GM21367 (cell line): ENCODE measurements at regions not wholly inside any gene's neighbourhood (a gene's known extent, or its start where the extent isn't known, plus 50 kb on each side); places are given as distances from the start of the nearest gene placed in this dataset.
"Not testable (repeated sequence)": the region's sequence is repeated elsewhere in the genome, so short reads cannot be mapped to it uniquely, and the experiment has no call there.

Source experiments
- ATAC-seq: cut with Tn5 transposase; IDR thresholded peaks from one replicate; pipeline ENCODE4 v1.9.1; 2021; ENCODE audit not compliant: unreplicated experiment

DNA sequence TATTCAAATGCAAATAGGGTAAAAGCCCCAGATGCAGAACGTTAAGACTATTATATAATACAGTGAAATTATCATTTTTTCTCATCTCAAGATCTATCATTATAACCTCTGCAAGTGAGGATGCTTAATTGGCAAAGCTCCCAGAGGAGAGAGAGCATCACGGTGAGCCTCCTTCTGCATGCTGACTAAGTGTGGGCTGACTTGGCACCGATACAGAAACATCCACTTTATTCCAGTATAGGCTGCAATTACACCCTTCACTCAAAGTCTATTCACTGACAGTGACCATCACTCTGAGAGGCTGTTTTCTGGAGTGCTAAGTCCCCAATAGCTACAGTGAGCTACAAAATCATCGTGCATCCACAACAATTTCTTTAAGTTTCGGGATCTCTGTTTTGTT lies 171.1 kb upstream of the NBPF9 start:
- not testable (repeated sequence) for ATAC-seq

DNA sequence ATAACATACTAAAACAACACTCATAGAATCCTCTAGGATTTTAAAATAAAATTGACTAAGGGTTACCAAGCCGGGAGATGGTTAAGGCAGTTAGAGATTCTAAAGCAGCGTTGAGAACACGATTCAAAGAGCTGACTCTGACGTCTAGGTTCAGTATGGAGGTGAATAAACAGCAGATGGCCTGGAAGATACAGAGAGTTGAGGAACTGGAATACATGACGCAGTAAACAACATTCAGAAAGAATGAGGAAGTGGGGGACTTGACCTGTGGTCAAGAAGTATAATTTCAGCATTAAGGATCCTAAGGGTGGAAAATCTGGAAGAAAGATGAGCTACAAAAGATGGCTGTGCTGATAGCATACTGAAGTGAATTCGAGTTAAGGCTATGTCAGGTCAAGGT lies 172.5 kb upstream of the NBPF9 start:
- not testable (repeated sequence) for ATAC-seq

DNA sequence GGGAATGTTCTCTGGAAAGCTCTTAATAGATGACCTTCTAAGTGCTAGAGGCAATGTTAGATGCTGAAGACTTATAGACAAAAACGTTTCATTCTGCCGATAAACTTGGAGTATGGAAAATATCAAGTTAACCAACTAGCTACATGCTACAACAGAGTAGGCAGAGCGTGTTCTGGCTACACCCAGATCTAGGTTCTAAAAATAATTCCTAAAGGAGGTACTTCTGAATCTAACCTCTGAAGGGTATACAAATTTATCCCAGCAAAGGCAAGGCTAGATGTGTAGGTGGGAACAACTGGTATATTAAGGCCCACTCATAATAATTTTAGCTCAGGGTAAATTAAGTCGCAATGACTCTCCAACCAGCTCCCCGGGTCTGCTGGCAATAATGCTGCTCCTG lies 173.1 kb upstream of the NBPF9 start:
- not testable (repeated sequence) for ATAC-seq

DNA sequence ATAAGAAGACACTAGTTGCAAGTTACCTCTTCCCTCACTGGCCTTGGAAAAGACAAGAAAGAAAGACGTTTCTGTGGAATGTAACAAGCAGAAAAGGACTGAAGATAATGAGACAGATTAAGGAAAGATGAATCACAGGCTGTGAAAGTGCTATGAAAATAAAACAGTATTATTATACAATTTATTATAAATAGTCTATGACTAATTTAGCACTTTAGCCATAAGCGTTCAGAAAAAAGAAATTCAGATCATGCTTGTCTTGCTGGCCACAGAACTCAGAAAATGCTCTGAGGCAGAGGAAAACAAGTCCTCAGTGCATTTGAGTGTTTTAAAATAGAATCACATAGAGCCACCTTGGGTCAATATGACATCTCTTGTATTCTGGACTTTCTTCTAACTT lies 174.8 kb upstream of the NBPF9 start:
- ATAC-seq = not testable (repeated sequence)

DNA sequence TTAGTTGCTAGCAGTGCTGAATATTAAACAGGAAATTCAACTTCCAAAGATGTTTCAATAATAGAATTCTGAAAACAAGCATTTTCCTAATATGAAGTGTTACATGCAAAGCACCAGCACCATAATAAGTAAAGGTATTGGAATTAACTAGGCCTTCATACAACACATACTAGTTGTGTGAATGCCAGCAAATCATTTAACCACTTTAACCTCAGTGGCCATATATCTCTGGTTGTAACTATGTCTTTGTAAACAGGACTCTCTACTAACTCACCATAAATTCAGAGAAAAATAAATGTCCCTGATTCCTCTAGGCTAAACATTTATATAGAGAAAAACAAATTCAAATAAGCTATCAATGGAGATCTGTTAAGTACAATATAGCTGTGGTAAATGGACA lies 175.7 kb upstream of the NBPF9 start:
- ATAC-seq = not testable (repeated sequence)

DNA sequence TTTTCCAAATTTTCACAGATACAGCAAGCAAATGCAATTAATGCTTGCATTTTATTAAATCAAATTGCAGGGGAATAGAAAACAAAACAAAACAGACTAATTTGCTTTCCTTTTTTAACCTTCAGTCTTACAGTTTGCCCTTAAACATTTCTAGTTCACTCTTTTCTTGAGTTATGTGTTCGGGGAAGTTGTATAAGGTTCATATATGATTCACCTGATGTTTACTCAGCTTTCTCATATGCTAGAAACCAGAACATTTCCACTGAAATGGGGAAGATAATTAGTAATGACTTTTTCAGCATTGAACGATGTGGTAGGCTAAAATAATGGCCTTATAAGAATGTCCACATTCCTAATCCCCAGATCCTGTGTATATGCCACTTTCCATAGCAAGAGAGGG lies 176.2 kb upstream of the NBPF9 start:
- ATAC-seq = not testable (repeated sequence)

DNA sequence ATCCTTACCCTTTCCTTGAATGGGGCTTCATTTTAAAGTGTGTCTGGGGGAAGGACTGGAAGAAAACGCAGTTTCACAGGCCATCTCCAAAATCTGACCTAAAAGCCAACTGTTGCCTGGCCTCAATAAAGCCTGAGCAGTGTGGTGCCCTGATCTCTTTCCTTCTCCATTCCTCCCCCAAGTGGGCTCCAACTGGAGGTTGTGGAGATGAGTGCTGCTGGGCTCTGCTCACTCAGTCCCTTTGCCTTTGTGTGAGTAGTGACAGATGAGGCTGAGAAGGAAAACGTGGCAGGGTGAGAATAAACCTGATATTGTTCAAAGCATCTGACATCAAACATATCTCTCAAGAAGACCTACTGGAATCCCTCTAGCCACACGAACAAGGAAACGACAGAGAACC lies 181.4 kb upstream of the NBPF9 start:
- not testable (repeated sequence) for ATAC-seq

DNA sequence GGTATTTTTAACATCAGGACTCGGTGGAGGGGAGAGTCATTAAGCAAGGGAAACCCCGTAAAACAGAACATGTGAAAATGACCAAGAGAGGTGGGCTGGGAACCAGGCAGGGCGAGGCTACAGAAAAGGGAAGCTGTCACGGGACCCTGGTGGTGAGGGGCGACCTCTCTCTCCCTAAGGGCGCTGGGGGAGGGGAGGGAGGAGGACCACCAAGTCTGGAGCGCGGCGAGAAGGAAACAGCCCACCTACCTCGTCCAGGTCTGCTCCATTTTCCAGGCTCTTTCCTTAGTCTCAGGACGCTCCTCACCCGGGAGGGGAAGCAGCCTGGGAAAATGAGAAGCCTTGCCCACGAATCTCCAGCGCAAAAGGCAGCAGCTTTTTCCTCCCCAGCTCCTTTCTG lies 181.9 kb upstream of the NBPF9 start:
- not testable (repeated sequence) for ATAC-seq

DNA sequence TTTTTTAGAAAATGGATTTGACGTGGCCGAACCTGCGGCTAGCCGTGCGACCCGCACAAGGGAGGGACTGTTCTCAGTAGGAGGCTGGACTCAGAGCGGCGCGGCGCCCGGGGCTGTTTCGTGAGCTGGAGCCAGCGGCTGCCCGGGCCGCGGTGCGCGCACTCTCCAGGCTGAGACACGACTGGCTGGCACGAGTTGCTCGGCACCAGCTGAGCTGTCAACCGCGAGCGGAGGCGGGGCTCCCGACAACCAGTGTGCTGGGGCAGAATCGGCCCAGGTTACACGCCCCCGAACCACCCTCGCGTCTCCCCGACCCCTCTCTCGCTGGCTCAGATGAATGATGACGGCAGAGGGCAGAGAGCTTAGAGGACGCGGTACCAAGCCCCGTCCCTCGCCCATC lies 182.3 kb upstream of the NBPF9 start:
- ATAC-seq = not testable (repeated sequence)

DNA sequence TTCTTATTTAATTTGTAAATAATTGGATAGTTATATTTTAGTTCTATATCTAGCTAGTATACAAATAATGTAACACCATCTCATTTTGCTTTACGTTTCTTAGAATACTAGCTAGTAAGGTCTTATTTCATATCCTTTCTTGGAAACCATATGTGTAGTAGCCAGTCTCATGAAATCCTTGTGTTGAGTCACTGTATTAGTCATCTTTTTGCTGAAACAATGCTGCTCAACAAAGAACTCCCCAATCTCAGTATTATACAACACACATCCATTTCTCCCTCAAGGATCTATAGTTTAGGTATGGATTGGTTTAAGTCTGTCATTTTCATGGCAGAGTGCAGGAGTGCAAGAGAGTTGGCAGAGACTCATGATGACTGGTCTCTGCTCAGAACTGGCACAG lies 185.2 kb upstream of the NBPF9 start:
- ATAC-seq = not testable (repeated sequence)

DNA sequence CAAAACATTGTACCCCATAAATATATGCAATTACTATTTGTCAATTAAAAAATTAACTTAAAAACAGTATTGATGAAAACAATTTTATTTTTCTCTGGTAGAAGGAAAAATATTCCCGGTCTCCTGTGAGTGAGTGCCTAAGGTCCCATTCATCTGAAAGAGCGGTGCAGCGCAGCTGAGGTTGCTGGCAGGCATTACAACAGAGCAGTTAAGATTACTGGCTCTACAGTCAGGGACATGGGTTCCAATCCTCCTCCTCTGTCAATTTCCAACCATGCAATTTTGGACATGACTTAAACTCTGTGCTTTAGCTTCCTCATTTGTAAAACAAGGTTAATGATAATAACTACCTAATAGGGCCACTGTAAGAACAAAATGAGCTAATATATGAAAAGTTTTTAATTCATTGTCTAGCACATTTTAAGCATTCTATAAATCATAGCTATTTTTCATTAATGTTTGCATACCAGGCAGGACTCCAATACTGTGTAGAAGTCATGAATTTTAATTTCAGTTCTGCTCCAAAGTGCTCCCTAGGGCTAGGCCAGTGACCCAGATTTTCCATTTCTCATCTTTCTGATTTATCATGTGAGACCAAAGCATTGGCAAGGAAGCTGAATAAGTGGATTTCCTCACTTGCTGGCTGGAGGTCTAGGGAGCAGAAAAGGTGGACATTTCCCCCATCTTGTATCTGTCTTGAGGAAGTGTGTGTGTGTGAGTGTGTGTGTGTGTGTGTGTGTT lies 174.2 kb upstream of the NBPF19 start:
- ATAC-seq = not testable (repeated sequence)

DNA sequence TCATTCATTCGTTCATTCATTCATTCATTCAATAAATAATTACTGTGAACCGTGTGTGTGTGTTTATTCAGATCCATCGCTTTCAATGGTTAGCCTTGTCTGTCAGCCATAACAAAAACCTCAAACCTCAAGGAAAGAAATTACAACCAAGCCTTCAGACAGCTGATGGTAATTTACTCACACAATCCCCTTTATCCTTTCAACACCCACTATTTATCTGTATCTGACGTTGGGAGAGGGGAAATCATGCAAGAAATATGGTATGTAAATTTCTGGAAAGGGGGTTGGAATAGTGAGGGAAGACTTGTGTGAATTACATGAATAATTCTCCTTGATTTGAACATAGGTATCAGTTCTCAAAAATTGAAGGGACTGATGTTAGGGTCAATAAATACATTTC lies 173.6 kb upstream of the NBPF19 start:
- not testable (repeated sequence) for ATAC-seq

DNA sequence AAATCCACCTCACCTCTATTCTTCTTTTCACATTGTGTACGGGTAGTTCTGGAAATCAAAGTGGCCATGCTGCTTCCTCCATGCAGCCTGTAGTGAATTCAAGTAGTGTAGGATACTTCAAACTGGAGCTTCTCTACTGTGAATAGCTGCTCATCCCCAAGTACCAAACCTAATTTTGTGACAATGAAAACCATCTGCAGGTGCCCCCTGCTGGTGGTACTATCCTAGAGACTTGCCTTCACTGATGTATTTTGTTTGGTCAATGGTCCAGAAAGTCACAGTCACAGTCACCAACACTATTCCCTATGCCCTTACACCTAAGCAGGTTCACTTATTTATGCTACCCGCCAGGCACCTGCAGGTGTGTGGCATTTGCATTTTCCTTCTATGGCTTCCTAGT lies 170.0 kb upstream of the NBPF19 start:
- ATAC-seq = not testable (repeated sequence)

DNA sequence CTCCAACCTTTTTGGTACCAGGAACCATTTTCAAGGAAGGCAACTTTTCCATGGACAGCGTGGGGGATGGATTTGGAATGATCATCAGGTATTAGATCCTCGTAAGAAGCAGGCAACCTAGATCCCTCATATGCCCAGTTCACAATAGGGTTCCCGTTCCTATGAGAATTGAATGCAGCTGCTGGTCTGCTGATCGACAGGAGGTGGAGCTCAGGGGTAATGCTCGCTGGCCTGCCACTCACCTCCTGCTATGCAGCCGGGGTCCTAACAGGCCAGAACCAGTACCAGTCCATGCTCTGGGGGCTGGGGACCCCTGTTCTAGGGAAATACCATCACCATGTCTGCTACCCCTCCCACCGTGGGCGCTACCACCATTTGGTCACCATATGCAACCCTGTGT lies 167.2 kb upstream of the NBPF19 start:
- ATAC-seq = not testable (repeated sequence)

DNA sequence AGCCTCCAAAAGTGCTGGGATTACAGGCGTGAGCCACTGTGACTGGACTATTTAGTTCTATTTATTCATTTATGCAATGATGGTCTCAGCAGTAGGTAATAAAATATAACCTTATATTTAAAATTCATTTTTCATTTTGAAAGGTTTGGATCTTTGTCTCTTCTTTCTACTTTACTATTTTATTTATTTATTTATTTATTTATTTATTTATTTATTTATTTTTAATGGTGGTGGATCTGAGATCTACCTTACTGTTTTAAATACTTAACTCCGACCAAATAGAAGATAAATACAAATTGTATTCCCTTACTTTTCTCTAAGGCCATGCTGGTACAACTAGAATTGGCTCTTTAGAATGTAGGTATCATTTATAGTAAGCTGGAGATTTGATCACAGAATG lies 159.9 kb upstream of the NBPF19 start:
- ATAC-seq = not testable (repeated sequence)

DNA sequence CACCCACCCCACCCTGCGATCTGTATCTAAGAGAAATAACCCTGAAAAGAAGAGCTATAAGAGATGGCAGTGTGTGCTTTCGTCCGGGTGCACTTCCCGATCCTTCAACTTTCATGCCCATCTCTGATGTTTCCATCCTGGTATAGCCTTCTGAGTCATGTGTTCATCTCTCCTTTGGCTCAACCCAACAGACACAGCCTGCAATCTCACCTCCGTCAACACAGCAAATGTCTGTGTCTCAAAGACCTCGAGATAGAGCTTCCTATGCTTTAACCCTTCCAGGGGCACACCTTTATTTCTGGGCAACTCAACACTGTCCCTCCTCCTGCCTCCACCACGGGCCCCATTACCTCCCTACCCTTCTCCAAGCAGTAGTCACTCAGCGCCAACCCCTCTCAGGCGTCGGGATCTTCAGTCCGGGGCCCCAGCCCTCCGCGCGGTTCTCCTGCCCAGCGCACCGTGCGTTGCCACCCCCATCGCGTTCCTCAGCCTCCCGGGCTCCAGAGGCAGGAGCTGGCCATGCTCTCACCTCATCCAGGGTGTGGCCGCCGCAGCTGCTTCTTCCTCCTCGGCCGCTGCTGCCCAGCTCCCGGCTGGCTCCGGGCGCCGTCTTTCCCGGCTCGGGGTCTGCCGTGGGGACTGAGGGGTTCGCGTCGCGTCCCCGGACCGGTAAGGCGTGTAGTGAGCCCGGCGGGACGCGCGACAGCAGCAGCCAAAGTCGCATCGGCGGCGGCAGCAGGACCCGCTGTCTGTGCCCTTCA lies 153.7 kb upstream of the NBPF19 start:
- ATAC-seq = not testable (repeated sequence)

DNA sequence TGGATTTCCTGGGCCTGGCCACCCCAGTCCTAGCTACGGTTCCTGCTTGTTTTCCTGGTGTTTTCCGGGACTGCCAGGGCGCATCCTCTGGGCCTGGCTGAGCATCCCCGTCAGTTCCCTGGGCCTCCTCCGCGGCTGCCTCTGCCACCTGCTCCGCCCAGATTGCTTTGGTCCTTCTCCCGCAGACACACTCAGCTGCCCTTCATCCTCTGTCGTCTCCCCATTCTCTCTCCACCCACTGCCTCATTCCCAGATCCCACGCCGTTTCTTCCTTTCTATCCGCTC lies 153.2 kb upstream of the NBPF19 start:
- not testable (repeated sequence) for ATAC-seq

DNA sequence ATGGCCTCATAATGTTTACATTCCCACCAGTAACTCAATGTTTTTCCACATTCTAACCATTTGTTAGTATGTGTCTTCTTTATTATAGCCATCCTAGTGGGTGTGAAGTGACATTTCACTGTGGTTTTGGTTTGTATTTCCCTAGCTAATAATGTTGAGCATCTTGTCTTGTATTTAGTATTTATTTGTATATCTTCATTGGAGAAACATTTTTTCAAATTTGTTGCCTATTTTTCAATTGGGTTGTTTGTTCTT lies 144.8 kb upstream of the NBPF19 start:
- not testable (repeated sequence) for ATAC-seq

DNA sequence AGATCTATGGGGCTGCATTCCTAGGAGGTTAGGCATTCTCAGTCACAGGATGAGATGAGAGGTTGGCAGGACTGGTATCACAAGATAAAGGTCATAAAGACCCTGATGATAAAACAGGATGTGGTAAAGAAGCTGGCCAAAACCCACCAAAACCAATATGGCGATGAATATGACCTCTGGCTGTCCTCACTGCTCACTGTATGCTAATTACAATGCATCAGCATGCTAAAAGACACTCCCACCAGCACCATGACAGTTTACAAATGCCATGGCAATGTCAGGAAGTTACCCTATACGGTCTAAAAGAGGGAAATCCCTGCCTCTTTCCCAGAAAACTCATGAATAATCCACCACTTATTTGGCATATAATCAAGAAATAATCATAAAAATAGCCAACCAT lies 138.8 kb upstream of the NBPF19 start:
- not testable (repeated sequence) for ATAC-seq

DNA sequence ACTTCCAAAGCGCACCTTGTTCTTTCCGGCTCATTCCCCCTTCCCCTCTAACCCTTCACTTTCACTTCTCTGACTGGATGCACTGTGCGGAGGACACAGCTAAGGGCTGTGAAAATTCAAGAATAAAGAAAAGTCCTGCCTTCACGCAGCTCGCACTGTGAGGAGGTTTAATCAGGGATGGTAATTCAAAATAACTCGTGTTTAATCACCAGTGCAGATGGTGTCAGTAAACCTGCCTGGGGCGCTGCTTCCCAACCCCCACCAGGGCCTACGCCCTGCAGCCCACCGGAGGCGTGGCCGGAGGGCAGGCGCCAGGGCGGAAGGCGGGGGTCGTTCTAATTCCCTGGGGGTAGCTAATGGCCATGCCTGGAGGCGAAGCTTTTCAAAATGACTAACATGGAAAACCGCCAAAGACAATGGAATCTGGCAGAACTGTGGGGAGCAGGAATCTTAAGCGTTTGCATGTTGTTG lies 136.6 kb upstream of the NBPF19 start:
- not testable (repeated sequence) for ATAC-seq

DNA sequence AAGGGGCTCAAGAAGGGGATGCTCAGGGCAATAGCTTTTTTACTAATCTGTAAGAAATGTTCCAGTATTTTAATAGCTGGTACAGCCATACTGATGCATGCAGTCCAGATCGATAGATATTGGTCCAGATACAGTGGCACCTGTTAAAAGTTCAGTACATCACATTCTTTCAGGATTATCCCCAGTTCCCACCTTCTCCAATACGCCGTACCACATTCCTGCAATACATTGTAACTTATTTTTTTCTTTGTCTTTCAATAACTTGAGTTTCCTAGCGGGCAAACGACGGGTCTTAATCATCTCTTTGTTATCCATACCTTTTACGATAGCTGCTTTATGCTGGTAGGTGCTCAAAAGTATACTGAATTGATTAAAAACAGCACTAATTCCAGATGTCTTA lies 136.1 kb upstream of the NBPF19 start:
- ATAC-seq = not testable (repeated sequence)

DNA sequence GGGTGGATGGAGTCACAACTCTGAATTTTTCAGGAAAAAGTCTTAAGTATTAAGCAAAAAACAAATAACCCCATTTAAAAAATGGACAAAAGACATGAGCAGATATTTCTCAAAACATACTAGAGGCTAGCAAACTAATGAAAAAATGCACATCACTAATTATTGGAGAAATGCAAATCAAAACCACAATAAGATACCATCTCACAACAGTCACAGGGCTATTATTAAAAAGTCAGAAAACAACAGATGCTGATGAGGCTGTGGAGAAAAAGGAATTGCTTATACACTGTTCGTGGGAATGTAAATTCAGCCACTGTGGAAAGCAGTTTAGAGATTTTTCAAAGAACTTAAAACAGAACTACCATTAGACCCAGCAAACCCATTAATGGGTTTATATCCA lies 125.4 kb upstream of the NBPF19 start:
- not testable (repeated sequence) for ATAC-seq

DNA sequence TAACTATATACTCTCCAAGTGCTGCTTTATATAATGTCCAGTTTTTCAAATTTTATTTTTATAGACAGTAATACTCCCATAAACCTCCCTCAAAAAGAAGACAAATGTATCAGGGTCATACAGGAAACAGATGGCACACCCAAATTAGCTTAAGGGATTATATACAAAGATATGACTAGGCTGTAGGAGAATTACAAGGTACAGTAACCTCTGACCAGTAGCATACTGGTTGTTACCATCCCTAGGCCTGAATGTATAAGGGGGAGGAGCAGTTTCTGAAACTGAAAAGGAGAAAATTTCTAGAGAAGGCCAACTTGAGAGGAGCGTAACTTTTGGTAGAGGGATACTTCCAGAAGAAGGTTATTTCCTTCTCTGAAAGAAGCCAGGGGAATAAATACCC lies 122.6 kb upstream of the NBPF19 start:
- not testable (repeated sequence) for ATAC-seq
